ENCODE measurements at regions not wholly inside any gene's neighbourhood (a gene's known extent, or its start where the extent isn't known, plus 50 kb on each side); places are given as distances from the start of the nearest gene placed in this dataset.

DNA sequence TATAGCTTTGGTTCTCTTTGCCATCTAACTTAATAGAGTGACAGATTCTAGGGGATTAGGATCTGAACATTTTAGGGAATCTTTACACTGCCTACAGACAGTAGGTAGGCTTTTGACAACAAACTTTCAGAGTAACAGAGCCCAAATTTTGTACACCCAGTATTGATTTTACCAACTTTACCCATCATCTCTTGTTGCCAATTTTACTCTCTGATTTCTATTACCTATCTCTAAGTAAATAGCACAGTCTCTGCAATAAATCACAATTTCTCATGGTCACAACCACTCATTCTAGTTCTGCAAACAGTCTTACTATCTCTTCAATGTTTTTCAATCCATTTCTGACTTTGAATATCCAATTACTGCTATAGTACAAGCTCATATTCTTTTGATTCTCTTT, 1097.6 kb upstream of the PHF14 start:
- DNase-seq = no peak

DNA sequence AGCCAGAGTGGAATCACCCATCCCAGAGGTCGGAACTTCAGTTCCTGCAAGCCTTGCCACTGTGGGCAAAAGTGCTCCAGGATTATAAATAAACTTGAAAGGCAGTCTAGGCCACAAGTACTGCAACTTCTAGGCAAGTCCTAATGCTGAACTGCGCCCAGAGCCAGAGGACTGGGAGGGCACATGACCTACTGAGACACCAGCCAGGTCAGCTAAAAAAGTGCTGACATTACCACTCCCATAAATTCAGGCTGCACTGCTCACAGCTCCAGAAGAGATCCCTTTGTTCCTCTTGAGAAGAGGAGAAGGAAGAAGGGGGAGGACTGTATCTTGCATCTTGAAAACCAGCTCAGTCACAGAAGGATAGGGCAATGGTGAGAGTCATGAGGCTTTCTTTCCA, 1084.1 kb upstream of the PHF14 start:
- DNase-seq = no peak

GRCh38 chr7:9890092-9890491, 1083.6 kb upstream of the PHF14 start:
- no peak for DNase-seq

GRCh38 chr7:9891056-9891455, 1082.6 kb upstream of the PHF14 start:
- DNase-seq = no peak

- DNase-seq = no peak
Observed at GRCh38 chr7:9900339-9900738, 1073.3 kb upstream of the PHF14 start.

- DNase-seq = no peak
Observed at GRCh38 chr7:9921326-9921725, 1052.3 kb upstream of the PHF14 start.

DNA sequence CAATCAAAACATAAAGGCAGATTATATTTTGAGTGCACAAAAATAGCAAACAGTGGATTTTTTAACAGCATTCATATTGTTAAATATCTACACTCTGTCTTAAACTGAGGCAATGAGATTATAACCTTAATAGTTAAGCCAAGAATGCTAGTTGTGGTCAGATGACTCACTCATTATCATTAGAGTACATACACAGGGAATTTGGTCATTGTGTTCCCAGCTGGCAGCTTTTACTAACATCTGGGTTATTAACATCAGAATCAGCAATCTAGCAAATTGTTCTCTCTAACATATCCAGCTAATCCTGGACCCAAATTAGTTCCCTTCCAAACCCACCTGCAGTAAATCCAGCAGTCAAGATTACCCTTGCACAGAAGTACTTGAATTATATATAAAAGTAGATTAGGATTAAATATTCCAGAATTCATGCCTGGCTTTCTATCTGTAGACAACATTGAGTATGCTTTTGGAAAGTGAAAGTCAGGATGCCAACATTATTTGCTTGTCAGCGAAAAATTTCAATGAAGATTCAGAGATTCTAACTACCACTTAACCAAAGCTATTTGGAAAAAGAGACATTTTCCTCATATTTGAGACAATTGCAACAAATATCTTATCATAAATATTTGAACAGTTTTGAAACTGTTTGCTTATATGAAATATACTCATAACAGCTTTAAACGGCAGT, 1035.6 kb upstream of the PHF14 start:
- no peak for DNase-seq

- DNase-seq = no peak
Observed at GRCh38 chr7:9939176-9939575, 1034.5 kb upstream of the PHF14 start.

DNA sequence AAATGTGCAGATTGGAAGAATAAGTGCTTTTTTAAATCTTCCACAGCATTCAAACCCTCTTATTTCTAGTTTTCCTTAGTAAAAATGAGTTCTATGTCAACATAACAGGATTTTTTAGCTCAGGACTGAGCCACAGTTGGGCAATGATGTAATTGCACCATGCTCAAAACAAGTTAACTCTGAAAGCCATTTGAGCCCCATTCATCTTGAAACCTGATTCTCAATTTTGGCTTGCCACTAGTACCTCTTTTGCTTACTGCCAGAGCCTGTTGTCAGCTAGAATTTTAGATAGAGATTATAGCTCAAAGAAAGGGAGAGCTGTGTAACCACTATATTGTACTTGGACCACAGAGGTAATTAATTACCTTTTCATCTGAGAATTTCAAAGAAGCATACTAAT, 1028.5 kb upstream of the PHF14 start:
- no peak for DNase-seq

DNA sequence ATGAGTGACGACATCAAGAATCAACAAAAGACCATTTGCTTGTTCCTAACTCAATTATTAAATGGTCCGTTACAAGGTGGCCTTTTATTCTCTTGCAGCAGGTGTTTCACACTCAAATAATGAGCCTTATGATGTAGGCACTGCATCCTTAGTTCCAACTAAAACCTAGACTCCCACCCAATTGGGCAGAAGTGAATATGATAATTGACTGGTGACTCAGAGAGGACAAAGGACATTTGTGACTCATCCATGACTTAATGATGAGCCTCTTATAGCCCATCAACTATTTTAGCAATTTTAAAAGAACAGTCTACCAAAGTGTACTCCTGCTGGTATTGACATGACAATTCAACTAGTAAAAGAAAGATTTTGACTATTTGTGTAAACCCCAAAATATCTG, 1027.8 kb upstream of the PHF14 start:
- no peak for DNase-seq

DNA sequence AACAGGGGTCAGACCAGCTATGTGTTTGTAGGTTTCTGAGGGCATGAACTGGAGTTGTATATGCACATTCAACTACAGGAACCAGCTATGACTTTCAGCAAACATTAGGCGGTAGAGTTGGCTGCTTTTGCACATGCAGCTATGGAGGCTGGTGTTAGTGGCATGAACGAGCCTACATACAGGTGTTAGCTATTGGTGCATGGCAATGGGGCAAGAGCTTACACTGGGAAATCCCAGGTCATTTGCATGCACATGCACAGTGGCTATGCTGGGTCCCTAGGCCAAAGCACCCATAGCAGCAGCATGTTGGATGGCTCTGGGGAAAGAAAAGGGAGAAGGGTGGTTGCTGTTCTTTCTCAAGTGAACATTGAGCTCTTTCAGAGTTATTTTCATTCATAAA, 1018.5 kb upstream of the PHF14 start:
- no peak for DNase-seq

DNA sequence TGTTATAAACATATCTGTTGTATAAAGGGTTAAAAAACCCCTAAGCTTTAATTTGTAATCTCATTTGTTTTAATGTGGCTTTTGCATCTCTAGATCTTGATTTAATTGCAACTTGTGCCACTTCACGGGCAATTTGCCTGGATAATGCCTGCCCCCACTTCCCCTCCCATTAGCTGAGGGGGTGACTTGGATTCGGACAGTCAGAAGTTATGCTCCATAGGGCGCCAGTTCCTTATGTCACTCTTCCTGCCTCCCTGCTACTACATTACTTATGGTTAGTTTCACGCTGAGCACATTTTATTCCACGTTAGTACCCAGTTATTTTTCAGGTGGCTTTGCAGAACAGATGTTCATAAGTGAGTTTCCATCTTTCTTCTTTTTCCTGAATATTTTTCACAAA, 1015.2 kb upstream of the PHF14 start:
- no peak for DNase-seq

DNA sequence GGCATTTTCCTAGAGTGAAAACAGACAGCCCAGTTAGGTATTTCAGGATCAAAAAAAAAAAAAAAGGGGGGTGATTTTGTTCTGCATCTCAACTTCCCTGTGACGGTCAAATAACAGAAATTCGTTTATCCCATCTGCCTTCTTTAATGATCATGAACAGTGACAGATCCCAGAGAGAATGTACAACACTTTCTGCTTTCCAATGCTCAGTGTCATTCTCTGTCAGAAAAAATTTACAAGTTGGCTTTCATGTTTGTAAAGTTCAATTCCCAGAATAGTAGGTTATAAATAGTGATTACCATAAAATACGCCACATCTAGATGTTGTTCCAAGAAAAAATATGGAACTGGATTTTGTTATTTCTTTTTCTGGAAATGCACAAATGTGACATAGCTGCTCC, 1013.2 kb upstream of the PHF14 start:
- no peak for DNase-seq

GRCh38 chr7:9961161-9961922, 1012.3 kb upstream of the PHF14 start:
- no peak for DNase-seq

DNA sequence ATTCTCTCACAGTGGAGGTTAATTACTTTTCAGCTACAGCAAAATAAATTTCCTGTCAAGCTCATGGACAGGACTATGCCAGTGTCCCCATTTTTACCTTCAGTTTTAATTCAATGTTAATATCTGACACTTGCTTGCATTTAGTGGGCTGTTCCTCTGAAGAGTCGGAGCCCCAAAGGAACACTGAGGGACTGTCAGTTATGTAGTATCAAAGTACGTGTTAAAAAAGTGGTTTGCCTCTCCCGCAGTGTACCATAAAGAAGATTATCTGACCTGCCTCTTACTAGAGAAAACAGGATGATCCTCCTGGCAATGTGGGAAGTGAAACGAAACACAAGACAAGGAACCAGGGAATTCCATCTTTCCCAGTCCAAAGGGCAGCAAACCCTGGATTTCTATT, 1010.9 kb upstream of the PHF14 start:
- no peak for DNase-seq

- DNase-seq = no peak
Observed at GRCh38 chr7:9978106-9979064, 995.3 kb upstream of the PHF14 start.

DNA sequence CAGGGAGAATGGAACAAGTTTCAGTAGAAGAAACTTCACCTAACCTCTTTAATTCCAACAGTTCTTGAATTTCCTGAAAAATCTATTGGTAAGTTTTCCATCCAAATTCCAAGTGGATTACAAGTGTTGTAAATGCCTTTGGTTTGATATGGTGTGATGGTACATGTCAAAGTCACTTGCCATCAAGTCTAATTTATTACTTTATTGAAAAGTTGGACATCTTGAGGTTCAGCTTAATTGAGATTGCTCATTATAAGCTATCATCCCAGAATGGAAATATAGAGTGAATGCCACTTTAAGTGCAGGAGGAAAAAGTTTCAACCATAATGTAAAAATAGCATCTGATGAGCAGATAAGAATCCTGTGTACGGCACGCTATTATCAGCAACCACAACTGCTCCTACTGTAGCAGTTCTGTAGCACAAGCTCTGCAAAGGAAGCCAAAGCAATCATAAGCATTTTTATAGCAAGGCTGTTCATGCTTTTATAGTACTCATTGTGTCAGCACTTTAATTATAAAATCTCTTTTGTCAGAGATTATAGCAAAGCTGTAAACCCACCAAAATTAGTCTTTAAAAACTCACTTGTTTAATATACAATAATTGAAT, 991.8 kb upstream of the PHF14 start:
- DNase-seq = no peak

DNA sequence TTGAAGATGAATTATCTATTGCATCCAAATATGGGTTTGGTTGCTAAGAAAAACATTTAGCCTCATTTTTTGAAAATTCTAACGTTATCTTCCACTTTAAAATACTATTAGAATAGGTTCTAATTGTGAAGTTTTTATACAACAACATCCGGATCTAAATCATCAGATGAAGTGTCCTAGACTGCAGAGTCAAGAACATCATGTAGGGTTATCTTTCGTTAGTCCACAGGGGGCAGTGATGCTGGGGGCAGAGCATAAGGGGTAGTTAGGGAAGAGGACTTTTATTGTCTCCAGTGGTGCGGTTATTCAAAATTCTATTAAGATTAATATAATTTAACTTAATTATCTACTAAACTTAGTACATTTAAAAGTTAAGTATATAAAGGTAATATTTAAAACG, 990.6 kb upstream of the PHF14 start:
- DNase-seq = no peak

DNA sequence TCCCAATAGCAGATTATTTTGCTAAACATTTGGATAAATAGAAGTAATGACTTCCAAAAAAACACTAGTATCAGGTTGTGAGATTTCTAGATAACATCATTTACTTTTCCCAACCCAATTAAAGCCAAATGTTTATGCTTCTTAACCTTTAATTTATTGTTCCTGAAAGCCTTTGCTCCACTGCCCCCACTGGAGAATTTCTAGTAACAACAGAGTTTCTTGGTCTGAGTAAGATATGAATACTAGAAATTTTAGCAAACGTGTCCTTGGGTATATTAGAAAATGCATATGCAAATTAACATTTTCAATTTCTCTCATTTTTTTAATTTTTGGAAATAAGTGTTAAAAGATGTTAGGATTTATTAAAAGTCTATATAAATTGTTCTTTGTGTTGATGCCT, 958.0 kb upstream of the PHF14 start:
- no peak for DNase-seq

GRCh38 chr7:10022480-10022879, 951.2 kb upstream of the PHF14 start:
- no peak for DNase-seq

DNA sequence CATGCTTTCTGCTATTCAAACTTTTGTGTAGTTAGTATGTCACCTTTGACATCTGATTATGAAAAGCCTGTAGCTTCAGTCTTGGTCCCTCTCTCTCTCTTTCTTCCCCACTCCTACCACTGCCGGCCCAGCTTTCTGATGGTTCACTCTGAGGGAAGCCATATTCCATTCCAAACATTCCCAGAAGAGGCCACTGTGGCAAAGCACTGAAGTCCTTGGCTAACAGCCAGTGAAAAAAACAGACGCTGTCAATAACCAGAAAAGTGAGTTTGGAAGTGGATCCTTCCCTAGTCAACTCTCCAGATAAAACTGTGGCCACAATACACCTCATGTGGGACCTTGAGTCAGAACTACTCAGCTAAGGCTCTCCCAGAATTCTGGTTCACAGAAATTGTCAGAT, 950.7 kb upstream of the PHF14 start:
- DNase-seq = peak; percentile 35

DNA sequence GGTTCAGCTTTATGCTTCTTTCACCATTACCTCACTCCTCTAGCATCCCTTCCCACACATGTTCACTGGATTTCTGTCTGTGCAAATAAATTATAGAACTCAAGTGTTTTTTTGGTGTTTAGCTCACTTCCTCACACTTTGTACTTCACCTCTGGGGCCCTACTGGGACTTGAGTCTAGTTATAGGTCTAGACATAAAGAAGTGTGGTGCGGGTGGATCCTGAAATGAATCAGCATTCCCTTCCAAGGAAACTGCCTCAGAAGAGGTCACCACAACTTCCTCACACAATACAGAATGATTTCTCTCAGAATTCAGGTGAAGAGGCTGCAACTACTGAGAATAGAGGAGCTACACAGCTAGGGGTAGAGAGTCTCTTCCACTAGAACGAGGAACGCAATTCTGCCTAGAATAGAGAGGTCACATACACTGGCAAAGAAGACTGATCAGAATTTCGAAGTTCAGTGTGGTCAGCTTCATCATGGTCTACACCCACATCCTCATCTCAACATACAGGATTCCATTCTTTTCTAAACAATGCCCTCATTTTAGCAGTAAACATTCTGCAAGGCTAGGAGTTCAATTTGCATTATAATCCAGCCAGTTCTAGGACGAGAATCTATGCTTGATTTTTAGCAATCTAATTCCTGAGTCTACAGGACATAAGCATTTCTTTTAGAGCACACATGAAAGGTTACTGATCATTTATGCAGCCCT, 938.7 kb upstream of the PHF14 start:
- no peak for DNase-seq

GRCh38 chr7:10036693-10037092, 937.0 kb upstream of the PHF14 start:
- DNase-seq = no peak
